ENCODE measurements at regions not wholly inside any gene's neighbourhood (a gene's known extent, or its start where the extent isn't known, plus 50 kb on each side); places are given as distances from the start of the nearest gene placed in this dataset.

- no peaks in the 10 kb centered on the region for H3K9me3 ChIP-seq
- DNase-seq: no peak
- no peaks in the 10 kb centered on the region for H3K36me3 ChIP-seq
- peaks cover 10% of the 10 kb centered on the region for H3K4me1 ChIP-seq (ENCODE audit: insufficient read depth)
- no peaks in the 10 kb centered on the region for H3K27me3 ChIP-seq
- intact Hi-C loops (cut with DNase I): no loop called here
- no peak overlapping the region for H3K27ac ChIP-seq
- no peak for TF ChIP-seq EP300 (IDR thresholded peaks at IDR 0.05)
- no peak for TF ChIP-seq POLR2A (IDR thresholded peaks at IDR 0.05)
- TF ChIP-seq, protein P1, sequence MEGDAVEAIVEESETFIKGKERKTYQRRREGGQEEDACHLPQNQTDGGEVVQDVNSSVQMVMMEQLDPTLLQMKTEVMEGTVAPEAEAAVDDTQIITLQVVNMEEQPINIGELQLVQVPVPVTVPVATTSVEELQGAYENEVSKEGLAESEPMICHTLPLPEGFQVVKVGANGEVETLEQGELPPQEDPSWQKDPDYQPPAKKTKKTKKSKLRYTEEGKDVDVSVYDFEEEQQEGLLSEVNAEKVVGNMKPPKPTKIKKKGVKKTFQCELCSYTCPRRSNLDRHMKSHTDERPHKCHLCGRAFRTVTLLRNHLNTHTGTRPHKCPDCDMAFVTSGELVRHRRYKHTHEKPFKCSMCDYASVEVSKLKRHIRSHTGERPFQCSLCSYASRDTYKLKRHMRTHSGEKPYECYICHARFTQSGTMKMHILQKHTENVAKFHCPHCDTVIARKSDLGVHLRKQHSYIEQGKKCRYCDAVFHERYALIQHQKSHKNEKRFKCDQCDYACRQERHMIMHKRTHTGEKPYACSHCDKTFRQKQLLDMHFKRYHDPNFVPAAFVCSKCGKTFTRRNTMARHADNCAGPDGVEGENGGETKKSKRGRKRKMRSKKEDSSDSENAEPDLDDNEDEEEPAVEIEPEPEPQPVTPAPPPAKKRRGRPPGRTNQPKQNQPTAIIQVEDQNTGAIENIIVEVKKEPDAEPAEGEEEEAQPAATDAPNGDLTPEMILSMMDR (IDR thresholded peaks at IDR 0.05): no peak
- whole genome bisulfite sequencing, 3 donors: 91 to 92% (median 91%) methylated on average over 2 of the region's 2 CpGs
- H3K4me3 ChIP-seq: no peak overlapping the region
Observed at GRCh38 chr2:237214963-237215362, 129.3 kb downstream of the COPS8 start.

DNA sequence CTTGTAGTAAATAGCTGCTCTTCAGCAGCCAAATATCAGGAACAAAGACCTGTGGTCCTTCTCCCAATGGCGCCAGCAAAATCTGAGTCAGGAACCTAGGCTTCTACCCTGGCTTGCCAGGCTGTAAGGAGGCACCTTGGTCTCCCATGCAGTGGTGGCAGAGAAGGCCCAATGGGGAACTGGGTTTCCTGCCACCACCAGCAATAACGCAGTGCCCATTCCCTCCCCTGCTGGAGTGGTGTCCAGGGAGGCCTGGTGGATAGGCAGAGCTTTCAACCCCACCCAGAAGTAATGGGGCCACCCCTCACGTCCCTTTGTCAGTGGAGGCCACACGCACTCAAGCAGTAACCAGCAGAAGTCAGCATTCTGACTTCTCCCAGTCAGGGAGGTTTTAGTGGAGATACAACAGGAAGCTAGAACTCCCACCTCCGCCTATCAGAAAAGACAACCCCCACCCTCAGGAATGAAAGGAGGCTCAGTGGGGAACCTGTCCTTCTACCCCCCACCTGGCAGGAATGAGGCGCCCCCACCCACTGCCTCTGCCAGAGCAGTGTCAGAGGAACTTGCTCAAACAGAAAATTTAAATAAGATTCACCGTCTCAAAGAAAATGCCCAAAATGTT lies 132.4 kb downstream of the COPS8 start:
- WGBS, 3 donors: 67 to 72% (median 68%) methylated on average over 7 of the region's 7 CpGs

DNA sequence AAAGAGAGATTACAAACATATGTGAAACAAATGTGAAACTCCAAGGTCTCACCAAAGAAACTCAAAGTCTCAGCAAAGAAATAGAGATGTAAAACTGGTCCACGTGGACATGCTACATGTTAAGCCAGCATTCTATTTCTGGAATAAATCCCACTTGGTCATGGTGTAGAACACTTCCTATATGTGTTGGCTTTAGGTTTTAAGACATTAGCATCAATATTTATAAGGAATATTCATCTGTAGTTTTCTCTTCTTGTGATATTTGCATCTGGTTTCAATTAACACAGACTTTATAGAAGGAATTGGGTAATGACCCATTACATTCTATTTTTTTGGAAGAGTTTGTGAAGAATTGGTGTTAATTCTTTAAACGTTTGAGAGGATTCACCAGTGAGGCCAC lies 133.1 kb downstream of the COPS8 start:
- DNase-seq: no peak
- 50 to 71% (median 65%) methylated on average over 2 of the region's 2 CpGs for WGBS, 3 donors

More for the DNA sequence above, 132.4 kb downstream of the COPS8 start:
- intact Hi-C loops (cut with DNase I): no loop called here
- H3K36me3 ChIP-seq: no peaks in the 10 kb centered on the region
- no peaks in the 10 kb centered on the region for H3K9me3 ChIP-seq
- TF ChIP-seq EP300 (IDR thresholded peaks at IDR 0.05) (no peak), POLR2A (IDR thresholded peaks at IDR 0.05) (no peak)
- TF ChIP-seq, protein P1 (IDR thresholded peaks at IDR 0.05): no peak
- peak in 1 of 5 donors; percentile 34 for DNase-seq
- H3K4me3 ChIP-seq: no peak overlapping the region
- peaks cover 20% of the 10 kb centered on the region for H3K4me1 ChIP-seq (ENCODE audit: insufficient read depth)
- H3K27ac ChIP-seq: no peak overlapping the region
- no peaks in the 10 kb centered on the region for H3K27me3 ChIP-seq

GRCh38 chr2:237219826-237220225 lies 134.1 kb downstream of the COPS8 start:
- no peak overlapping the region for H3K4me3 ChIP-seq
- 61 to 72% (median 65%) methylated on average over 4 of the region's 4 CpGs for WGBS, 3 donors
- H3K36me3 ChIP-seq: no peaks in the 10 kb centered on the region
- TF ChIP-seq EP300 (IDR thresholded peaks at IDR 0.05) (no peak), POLR2A (IDR thresholded peaks at IDR 0.05) (no peak)
- TF ChIP-seq, protein P1 (IDR thresholded peaks at IDR 0.05): no peak
- no peaks in the 10 kb centered on the region for H3K9me3 ChIP-seq
- intact Hi-C loops (cut with DNase I): no loop called here
- no peaks in the 10 kb centered on the region for H3K27me3 ChIP-seq
- H3K4me1 ChIP-seq (ENCODE audit: insufficient read depth): peaks cover 15% of the 10 kb centered on the region
- no peak overlapping the region for H3K27ac ChIP-seq
- DNase-seq: no peak

More for the DNA sequence above, 133.1 kb downstream of the COPS8 start:
- intact Hi-C loops (cut with DNase I): no loop called here
- Histone ChIP-seq H3K36me3 (no peaks in the 10 kb centered on the region), H3K27ac (no peak overlapping the region), H3K4me1 (ENCODE audit: insufficient read depth) (peaks cover 21% of the 10 kb centered on the region), H3K9me3 (no peaks in the 10 kb centered on the region), H3K27me3 (no peaks in the 10 kb centered on the region), H3K4me3 (no peak overlapping the region)
- no peak for TF ChIP-seq POLR2A (IDR thresholded peaks at IDR 0.05)
- TF ChIP-seq EP300 (IDR thresholded peaks at IDR 0.05): no peak
- TF ChIP-seq, protein P1 (IDR thresholded peaks at IDR 0.05): no peak

Measured in ovary (tissue), 7 donors.